A549 (cell line): ENCODE measurements at regions not wholly inside any gene's neighbourhood (a gene's known extent, or its start where the extent isn't known, plus 50 kb on each side); places are given as distances from the start of the nearest gene placed in this dataset.

Source experiments
- ATAC-seq, 2 experiments: fragments of 200-7000 bp in 1 of 2; fragments of >200 bp in 1 of 2; cut with Nextera tagmentation in 1 of 2; cut with Tn5 transposase in 1 of 2; 3 replicates each; pipeline versions ENCODE4 v1.8.0 to v1.9.1; 2018 to 2020; ENCODE audit warnings: mild to moderate bottlenecking in 1 of 2, moderate library complexity in 1 of 2
- CTCF ChIA-PET: fragments of 300-600 bp; sonication (Branson Sonifier 250); formaldehyde crosslinking; extraction: SDS; loops from one replicate; lab custom pipeline; 2021; ENCODE audit warnings: antibody characterized with exemption, inconsistent platforms; lab: Yijun Ruan, JAX
- POLR2A ChIA-PET: fragments of 350-600 bp; formaldehyde crosslinking; extraction: SDS; loops from one replicate; lab custom pipeline; 2021; ENCODE audit warnings: antibody characterized with exemption, inconsistent platforms; lab: Yijun Ruan, JAX
- DNase-seq, 2 experiments: peaks; one replicate each; pipeline versions ENCODE4 v3.0.0 to v3.0.0-alpha.2; 2011 to 2016; ENCODE audit warnings: low read depth in 1 of 2, low spot score in 1 of 2
- FAIRE-seq: peaks from 2 replicates; lab custom pipeline; 2011; peaks lifted over from hg19 to GRCh38; lab: Jason Lieb, UNC
- H3K27ac ChIP-seq, 2 experiments: fragments of >200 bp; sonication (Bioruptor Twin); formaldehyde crosslinking; 3 replicates each; pipeline ENCODE4 v1.5.1; 2016 to 2017
- H3K4me1 ChIP-seq: fragments of >200 bp; sonication (Bioruptor Twin); formaldehyde crosslinking; 3 replicates; pipeline ENCODE4 v1.6.1; 2016
- H3K4me2 ChIP-seq: fragments of >200 bp; sonication (Bioruptor Twin); formaldehyde crosslinking; 3 replicates; pipeline ENCODE4 v1.6.1; 2016
- H3K4me3 ChIP-seq: fragments of >200 bp; sonication (Bioruptor Twin); formaldehyde crosslinking; 3 replicates; pipeline ENCODE4 v1.5.1; 2016
- H3K9me3 ChIP-seq: fragments of >200 bp; sonication (Bioruptor Twin); formaldehyde crosslinking; 3 replicates; pipeline ENCODE4 v1.6.1; 2016
- ATOH8 ChIP-seq: fragments of 250-450 bp; sonication (Bioruptor Pico); IDR thresholded peaks from 2 replicates; pipeline ENCODE4 v1.5.0; 2020; ENCODE audit warnings: low read depth, mild to moderate bottlenecking, moderate library complexity
- BHLHE40 ChIP-seq: IDR thresholded peaks from 2 replicates; pipeline ENCODE4 v1.6.1; 2012; ENCODE audit warnings: low read depth, low read length, inconsistent platforms
- CEBPB ChIP-seq, 2 experiments: fragments of >200 bp in 1 of 2; sonication (Bioruptor Twin) in 1 of 2; formaldehyde crosslinking in 1 of 2; IDR thresholded peaks; 2 replicates each; pipeline ENCODE4 v1.6.1; 2012 to 2016
- CHD4 ChIP-seq: fragments of 200-600 bp; sonication (generic); IDR thresholded peaks from 2 replicates; pipeline ENCODE4 v1.6.1; 2016; ENCODE audit warnings: antibody characterized with exemption, mild to moderate bottlenecking, borderline replicate concordance
- EHF ChIP-seq: fragments of 250-450 bp; sonication (Bioruptor Pico); IDR thresholded peaks from 2 replicates; pipeline ENCODE4 v1.5.0; 2020; ENCODE audit warnings: mild to moderate bottlenecking
- FOSB ChIP-seq: fragments of 250-450 bp; sonication (Bioruptor Pico); IDR thresholded peaks from 2 replicates; pipeline ENCODE4 v1.5.0; 2020; ENCODE audit warnings: mild to moderate bottlenecking, moderate library complexity
- GATA3 ChIP-seq: IDR thresholded peaks from 2 replicates; pipeline ENCODE4 v1.6.1; 2012; ENCODE audit warnings: borderline replicate concordance
- HES2 ChIP-seq: fragments of >200 bp; sonication (Bioruptor Twin); formaldehyde crosslinking; IDR thresholded peaks from 2 replicates; pipeline ENCODE4 v1.6.1; 2016
- HEYL ChIP-seq: fragments of 250-450 bp; sonication (Bioruptor Pico); IDR thresholded peaks from 2 replicates; pipeline ENCODE4 v1.8.0; 2021; ENCODE audit warnings: mild to moderate bottlenecking, moderate library complexity
- HOXA7 ChIP-seq: fragments of 250-450 bp; sonication (Bioruptor Pico); IDR thresholded peaks from 2 replicates; pipeline ENCODE4 v1.5.0; 2020; ENCODE audit warnings: mild to moderate bottlenecking, moderate library complexity
- HOXB13 ChIP-seq: fragments of 250-450 bp; sonication (Bioruptor Pico); IDR thresholded peaks from 2 replicates; pipeline ENCODE4 v1.5.0; 2020; ENCODE audit warnings: low read depth, mild to moderate bottlenecking, moderate library complexity
- KDM5A ChIP-seq: fragments of 200-600 bp; sonication (generic); IDR thresholded peaks from 2 replicates; pipeline ENCODE4 v1.6.1; 2016; ENCODE audit warnings: antibody characterized with exemption, mild to moderate bottlenecking
- POLR2A ChIP-seq: IDR thresholded peaks from 2 replicates; pipeline ENCODE4 v1.6.1; 2012; ENCODE audit warnings: mild to moderate bottlenecking, low read length
- RCOR1 ChIP-seq: fragments of 150-350 bp; IDR thresholded peaks from 2 replicates; pipeline ENCODE4 v1.6.1; 2014; ENCODE audit warnings: antibody characterized with exemption, low read length, low read depth
- RFX5 ChIP-seq: fragments of 450-650 bp; IDR thresholded peaks from 2 replicates; pipeline ENCODE4 v1.7.1; 2014; ENCODE audit warnings: antibody characterized with exemption, mild to moderate bottlenecking, moderate library complexity
- TFCP2L1 ChIP-seq: fragments of 250-450 bp; sonication (Bioruptor Pico); IDR thresholded peaks from 2 replicates; pipeline ENCODE4 v1.5.0; 2021; ENCODE audit warnings: mild to moderate bottlenecking
- USF2 ChIP-seq: fragments of 450-650 bp; IDR thresholded peaks from 2 replicates; pipeline ENCODE4 v1.6.1; 2014; ENCODE audit warnings: antibody characterized with exemption
- ZFP36 ChIP-seq: fragments of 450-650 bp; IDR thresholded peaks from 2 replicates; pipeline ENCODE4 v1.6.1; 2014; ENCODE audit warnings: borderline replicate concordance; ENCODE audit not compliant: partially characterized antibody
- ZSCAN20 ChIP-seq: fragments of 250-450 bp; sonication (Bioruptor Pico); IDR thresholded peaks from 2 replicates; pipeline ENCODE4 v1.8.0; 2022; ENCODE audit warnings: mild to moderate bottlenecking, moderate library complexity
- WGBS: methylation state at CpG from one replicate; pipeline ENCODE4 v1.1.6; 2017; ENCODE audit errors: missing lambda C conversion rate; 5-methylcytosine and 5-hydroxymethylcytosine counted together
- TF ChIP-seq, protein P1 (sequence below): fragments of >200 bp; sonication (Bioruptor Twin); formaldehyde crosslinking; IDR thresholded peaks from 3 replicates; pipeline ENCODE4 v1.5.1; 2016
- TF ChIP-seq, protein P2 (sequence below): IDR thresholded peaks from 2 replicates; pipeline ENCODE4 v1.6.1; 2012
- TF ChIP-seq, protein P3 (sequence below): fragments of >200 bp; sonication (Bioruptor Twin); formaldehyde crosslinking; IDR thresholded peaks from 3 replicates; pipeline ENCODE4 v1.6.1; 2016

DNA sequence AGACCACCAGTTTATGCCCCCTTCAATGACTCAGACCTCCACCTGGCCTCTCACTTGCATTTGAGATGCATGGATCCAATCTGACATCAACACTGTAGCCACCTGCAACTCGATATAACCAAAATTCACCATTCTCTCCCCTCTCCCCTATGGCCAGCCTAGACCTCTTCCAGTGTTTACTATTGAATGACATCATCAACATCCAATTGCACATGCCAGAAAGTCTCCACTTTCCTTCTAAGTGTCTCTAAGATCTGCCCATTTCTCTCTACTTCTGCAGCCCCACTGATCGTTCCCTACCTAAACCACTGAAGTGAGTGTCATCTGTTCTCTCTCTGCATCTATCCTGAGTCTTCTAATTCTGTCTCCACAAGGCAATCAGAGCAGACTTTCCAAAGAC, 151.3 kb upstream of the APCDD1 start (continued):
- TF ChIP-seq HEYL = no peak

- Histone ChIP-seq H3K9me3 (no peaks in the 10 kb centered on the region), H3K27ac (no peak overlapping the region; a peak in 1 of 6 replicates), H3K4me2 (no peak overlapping the region), H3K4me1 (no peaks in the 10 kb centered on the region), H3K4me3 (no peak overlapping the region)
- ATAC-seq = no peak
- DNase-seq = no peak
- CTCF ChIA-PET = interaction anchor here (1.2 kb wide), 1 partner anchor 27 kb away, joined by 3 read pairs; no protein-coding TSS in a partner anchor
- WGBS = 38% methylated on average over 3 of the region's 3 CpGs
- POLR2A ChIA-PET = no interaction called here
- no peak for FAIRE-seq
- TF ChIP-seq HOXA7 (CRISPR knock-in tag) = no peak
- TF ChIP-seq EHF (CRISPR knock-in tag) = no peak
- TF ChIP-seq RFX5 = no peak
- no peak for TF ChIP-seq HOXB13 (CRISPR knock-in tag)
- TF ChIP-seq, protein P1, sequence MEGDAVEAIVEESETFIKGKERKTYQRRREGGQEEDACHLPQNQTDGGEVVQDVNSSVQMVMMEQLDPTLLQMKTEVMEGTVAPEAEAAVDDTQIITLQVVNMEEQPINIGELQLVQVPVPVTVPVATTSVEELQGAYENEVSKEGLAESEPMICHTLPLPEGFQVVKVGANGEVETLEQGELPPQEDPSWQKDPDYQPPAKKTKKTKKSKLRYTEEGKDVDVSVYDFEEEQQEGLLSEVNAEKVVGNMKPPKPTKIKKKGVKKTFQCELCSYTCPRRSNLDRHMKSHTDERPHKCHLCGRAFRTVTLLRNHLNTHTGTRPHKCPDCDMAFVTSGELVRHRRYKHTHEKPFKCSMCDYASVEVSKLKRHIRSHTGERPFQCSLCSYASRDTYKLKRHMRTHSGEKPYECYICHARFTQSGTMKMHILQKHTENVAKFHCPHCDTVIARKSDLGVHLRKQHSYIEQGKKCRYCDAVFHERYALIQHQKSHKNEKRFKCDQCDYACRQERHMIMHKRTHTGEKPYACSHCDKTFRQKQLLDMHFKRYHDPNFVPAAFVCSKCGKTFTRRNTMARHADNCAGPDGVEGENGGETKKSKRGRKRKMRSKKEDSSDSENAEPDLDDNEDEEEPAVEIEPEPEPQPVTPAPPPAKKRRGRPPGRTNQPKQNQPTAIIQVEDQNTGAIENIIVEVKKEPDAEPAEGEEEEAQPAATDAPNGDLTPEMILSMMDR = no peak
- TF ChIP-seq HES2 = no peak
- no peak for TF ChIP-seq GATA3
- TF ChIP-seq BHLHE40 = no peak
- TF ChIP-seq, protein P2, sequence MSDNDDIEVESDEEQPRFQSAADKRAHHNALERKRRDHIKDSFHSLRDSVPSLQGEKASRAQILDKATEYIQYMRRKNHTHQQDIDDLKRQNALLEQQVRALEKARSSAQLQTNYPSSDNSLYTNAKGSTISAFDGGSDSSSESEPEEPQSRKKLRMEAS = no peak
- no peak for TF ChIP-seq RCOR1
- no peak for TF ChIP-seq KDM5A
Measured at GRCh38 chr18:10304853-10305252, 149.6 kb upstream of the APCDD1 start.

DNA sequence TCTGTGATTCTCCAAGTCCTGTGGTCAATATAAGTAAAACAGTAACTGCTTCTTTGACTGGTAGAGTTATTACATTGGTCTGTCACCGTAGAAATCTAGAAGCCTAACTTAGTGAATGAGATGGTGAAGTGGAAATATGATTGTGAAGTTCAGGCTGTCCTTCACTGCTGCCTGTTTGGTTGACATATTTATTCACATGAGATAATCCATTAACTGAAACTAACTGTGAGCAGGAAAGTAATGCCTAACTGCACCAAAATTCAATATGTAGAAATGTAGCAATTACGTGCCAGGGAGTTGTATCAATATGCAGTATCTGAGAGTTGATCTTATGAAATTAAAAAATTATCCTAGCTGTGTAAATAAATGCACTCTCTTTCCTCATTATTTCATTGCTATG, 147.7 kb upstream of the APCDD1 start:
- DNase-seq (no peak), ATAC-seq (no peak), FAIRE-seq (no peak)
- Histone ChIP-seq H3K4me3 (no peak overlapping the region), H3K4me2 (no peak overlapping the region), H3K9me3 (no peaks in the 10 kb centered on the region), H3K27ac (no peak overlapping the region), H3K4me1 (no peaks in the 10 kb centered on the region)
- POLR2A ChIA-PET = no interaction called here
- TF ChIP-seq ATOH8 (no peak), GATA3 (no peak), CHD4 (no peak), FOSB (CRISPR knock-in tag) (no peak), ZFP36 (no peak), HEYL (no peak), ZSCAN20 (CRISPR knock-in tag) (no peak), CEBPB (IDR thresholded peaks at IDR 0.05) (no peak), TFCP2L1 (CRISPR knock-in tag) (no peak), USF2 (no peak), POLR2A (no peak)
- TF ChIP-seq, protein P3, sequence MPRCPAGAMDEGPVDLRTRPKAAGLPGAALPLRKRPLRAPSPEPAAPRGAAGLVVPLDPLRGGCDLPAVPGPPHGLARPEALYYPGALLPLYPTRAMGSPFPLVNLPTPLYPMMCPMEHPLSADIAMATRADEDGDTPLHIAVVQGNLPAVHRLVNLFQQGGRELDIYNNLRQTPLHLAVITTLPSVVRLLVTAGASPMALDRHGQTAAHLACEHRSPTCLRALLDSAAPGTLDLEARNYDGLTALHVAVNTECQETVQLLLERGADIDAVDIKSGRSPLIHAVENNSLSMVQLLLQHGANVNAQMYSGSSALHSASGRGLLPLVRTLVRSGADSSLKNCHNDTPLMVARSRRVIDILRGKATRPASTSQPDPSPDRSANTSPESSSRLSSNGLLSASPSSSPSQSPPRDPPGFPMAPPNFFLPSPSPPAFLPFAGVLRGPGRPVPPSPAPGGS = no peak
- CTCF ChIA-PET = no interaction called here
- 18% methylated on average over 2 of the region's 2 CpGs for WGBS
